ENCODE measurements at regions not wholly inside any gene's neighbourhood (a gene's known extent, or its start where the extent isn't known, plus 50 kb on each side); places are given as distances from the start of the nearest gene placed in this dataset.

GRCh38 chr5:67723873-67724272 lies 491.7 kb upstream of the PIK3R1 start:
- ChIA-PET RAD21 (ENCODE audit: low non-redundant PET in 1 of 2, low total read pairs in 2 of 2, uncharacterized antibody in 2 of 2, unreplicated experiment in 2 of 2) (no interaction called here), POLR2A (no interaction called here), CTCF (no interaction called here)
- ATAC-seq (no peak), DNase-seq (ENCODE audit: low read depth, low spot score) (no peak)
- Histone ChIP-seq H3K4me2 (ENCODE audit: low read length) (no peak overlapping the region), H4K20me1 (ENCODE audit: insufficient read depth) (no peaks in the 10 kb centered on the region), H3K9me3 (ENCODE audit: control insufficient read depth in 1 of 2, insufficient read depth in 1 of 2, low read depth in 1 of 2, low read length in 2 of 2) (no peaks in the 10 kb centered on the region), H3K27ac (ENCODE audit: low read depth, low read length) (no peak overlapping the region), H3K27me3 (ENCODE audit: insufficient read depth, low read length) (no peaks in the 10 kb centered on the region), H3K79me2 (ENCODE audit: insufficient read depth, low read length) (no peaks in the 10 kb centered on the region), H3K36me3 (ENCODE audit: control insufficient read depth in 1 of 2, insufficient read depth in 2 of 2, low read length in 2 of 2) (no peaks in the 10 kb centered on the region), H3K9me2 (ENCODE audit: insufficient read depth) (no peaks in the 10 kb centered on the region), H3K4me3 (replicated peaks in 1 of 2; ENCODE audit: low read depth in 1 of 2, low read length in 2 of 2) (no peak overlapping the region), H2AFZ (ENCODE audit: low read depth, low read length, poor library complexity, severe bottlenecking) (no peak overlapping the region), H3K4me1 (ENCODE audit: control insufficient read depth in 1 of 2, insufficient read depth in 2 of 2, low read length in 2 of 2) (no peaks in the 10 kb centered on the region), H3K9ac (ENCODE audit: low read length) (no peak overlapping the region)
- no peak for TF ChIP-seq SRF (IDR thresholded peaks at IDR 0.05; ENCODE audit: low read depth)
- TF ChIP-seq MAX (IDR thresholded peaks at IDR 0.05), result no peak
- no peak for TF ChIP-seq POLR2A (IDR thresholded peaks at IDR 0.05; ENCODE audit: borderline replicate concordance, extremely low read depth, insufficient read depth, insufficient read length)
- no peak for TF ChIP-seq SIN3A (IDR thresholded peaks at IDR 0.05; ENCODE audit: low read depth)
- TF ChIP-seq RAD21 (IDR thresholded peaks at IDR 0.05; ENCODE audit: low read depth), result no peak
- no peak for TF ChIP-seq JUND (IDR thresholded peaks at IDR 0.05)
- TF ChIP-seq ZFX (IDR thresholded peaks at IDR 0.05), result no peak
- no peak for TF ChIP-seq POLR2AphosphoS5 (IDR thresholded peaks at IDR 0.05; ENCODE audit: low read depth, low read length)
- TF ChIP-seq ZNF274 (IDR thresholded peaks at IDR 0.05; ENCODE audit: low read depth, low read length), result no peak
- no peak for TF ChIP-seq TCF7L2 (IDR thresholded peaks at IDR 0.05; ENCODE audit: borderline replicate concordance, extremely low read depth, insufficient read depth, insufficient read length)
- TF ChIP-seq CTCF (IDR thresholded peaks at IDR 0.05 in 2 of 3, conservative IDR thresholded peaks at IDR 0.05 in 1 of 3; ENCODE audit: borderline replicate concordance in 1 of 3, insufficient read depth in 1 of 3, low read depth in 2 of 3, low read length in 2 of 3), result no peak
- no peak for TF ChIP-seq EGR1 (IDR thresholded peaks at IDR 0.05; ENCODE audit: low read depth)
- TF ChIP-seq ZBTB33 (IDR thresholded peaks at IDR 0.05; ENCODE audit: extremely low read depth, insufficient replicate concordance, low read length), result no peak
- no peak for TF ChIP-seq SP1 (IDR thresholded peaks at IDR 0.05; ENCODE audit: low read depth)
- TF ChIP-seq REST (IDR thresholded peaks at IDR 0.05; ENCODE audit: low read depth), result no peak
- no peak for TF ChIP-seq ATF3 (IDR thresholded peaks at IDR 0.05)
- no TSS peak for BruUV-seq (replicated peaks)
- intact Hi-C loops (cut with micrococcal nuclease), result no loop called here
